GM13977 (cell line): ENCODE measurements at regions not wholly inside any gene's neighbourhood (a gene's known extent, or its start where the extent isn't known, plus 50 kb on each side); places are given as distances from the start of the nearest gene placed in this dataset.
A peak's percentile ranks its signal among the peaks of the same experiment; 100 is the strongest.

ENCODE experiments used
- DNase-seq: peaks from one replicate; pipeline ENCODE4 v3.0.0; 2012; ENCODE audit warnings: low spot score
- CTCF ChIP-seq: IDR thresholded peaks from 2 replicates; pipeline ENCODE4 v1.5.1; 2012; ENCODE audit warnings: mild to moderate bottlenecking, control low read depth; ENCODE audit not compliant: insufficient read depth; ENCODE audit errors: extremely low read depth, missing control alignments
- in situ Hi-C: fragments of 300-500 bp; cut with MboI; formaldehyde crosslinking; loops from one replicate; pipeline ENCODE4 v1.12.0; 2022; ENCODE audit warnings: low sequenced_read_pairs, low pct_unique_long_range_greater_than_20kb, mixed read lengths, inconsistent platforms; ENCODE audit not compliant: unreplicated experiment

GRCh38 chr18:51664236-51664635 lies 466.8 kb upstream of the MEX3C start:
- DNase-seq: no peak
- TF ChIP-seq CTCF: no peak
- in situ Hi-C loops: loop anchor here (10.0 to 25.0 kb wide), 2 partner anchors 552 to 621 kb away; no protein-coding TSS in a partner anchor

GRCh38 chr18:51666763-51667191 lies 469.3 kb upstream of the MEX3C start:
- no peak for DNase-seq
- in situ Hi-C loops: loop anchor here (10.0 to 25.0 kb wide), 2 partner anchors 554 to 618 kb away; no protein-coding TSS in a partner anchor
- TF ChIP-seq CTCF: no peak

- peak; percentile 82 for TF ChIP-seq CTCF
- peak; percentile 33 for DNase-seq
- in situ Hi-C loops: loop anchor here (10.0 to 25.0 kb wide), 2 partner anchors 556 to 617 kb away; no protein-coding TSS in a partner anchor
These were observed 470.6 kb upstream of the MEX3C start for GRCh38 chr18:51668101-51668500.

- in situ Hi-C loops: loop anchor here (10.0 to 25.0 kb wide), 2 partner anchors 556 to 616 kb away; no protein-coding TSS in a partner anchor
- peak; percentile 18 for TF ChIP-seq CTCF
- no peak for DNase-seq
These were observed 471.1 kb upstream of the MEX3C start for GRCh38 chr18:51668607-51669006.

GRCh38 chr18:51686590-51686989 lies 489.1 kb upstream of the MEX3C start:
- TF ChIP-seq CTCF: no peak
- in situ Hi-C loops: no loop called here
- no peak for DNase-seq

- no peak for DNase-seq
- in situ Hi-C loops: no loop called here
- no peak for TF ChIP-seq CTCF
These were observed 490.5 kb upstream of the MEX3C start for GRCh38 chr18:51687845-51688585.
